Stimulated activated CD4-positive, alpha-beta T cell treated with anti-CD3 and anti-CD28 coated beads, Interleukin-4, amount 100 ng/mL, for 24 hours (primary cell): ENCODE measurements at regions not wholly inside any gene's neighbourhood (a gene's known extent, or its start where the extent isn't known, plus 50 kb on each side); places are given as distances from the start of the nearest gene placed in this dataset.

Experiments
- DNase-seq: peaks from one replicate; pipeline ENCODE4 v3.0.0-alpha.2; 2020

DNA sequence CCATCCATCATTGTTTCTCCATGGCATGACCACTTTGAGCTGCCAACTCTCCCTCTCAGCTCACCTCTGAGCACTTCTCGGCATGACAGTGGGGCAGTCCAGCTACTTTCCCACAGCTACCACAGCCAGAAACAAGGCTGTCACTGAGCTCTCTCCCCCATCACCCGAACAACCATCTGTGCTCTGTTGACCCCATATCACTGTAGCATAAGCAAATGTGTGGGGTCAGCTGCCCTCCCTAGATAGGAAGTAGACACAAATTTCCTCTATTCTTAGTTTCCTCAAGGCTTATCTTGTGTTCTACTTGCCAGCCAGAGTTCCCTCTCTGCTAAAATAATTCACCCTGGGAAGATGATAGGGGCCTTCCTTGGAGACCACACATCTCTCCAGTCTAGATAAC, 82.6 kb upstream of the FUT8 start:
- DNase-seq, result no peak

DNA sequence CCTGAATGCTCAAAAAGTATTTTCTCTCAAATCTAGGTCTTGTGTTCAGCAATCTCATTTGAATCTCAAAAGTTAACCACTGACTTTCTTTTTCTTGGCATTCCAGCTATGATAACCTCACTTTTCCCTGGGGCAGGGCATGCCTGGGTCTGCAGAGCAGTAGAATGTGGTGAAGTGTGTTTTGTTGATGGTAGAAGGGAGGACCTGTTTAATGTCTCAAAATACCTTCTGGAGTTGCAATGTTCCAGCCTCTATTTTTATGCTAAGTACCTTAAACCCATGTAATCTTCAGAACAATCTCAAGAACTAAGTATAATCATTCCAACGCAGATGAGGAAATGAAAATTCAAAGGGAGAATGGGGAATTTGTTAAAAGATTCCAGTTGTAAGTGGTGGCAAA, 82.1 kb upstream of the FUT8 start:
- no peak for DNase-seq

GRCh38 chr14:65331652-65332051, 80.9 kb upstream of the FUT8 start:
- DNase-seq, result no peak

GRCh38 chr14:65332141-65332871, 80.2 kb upstream of the FUT8 start:
- DNase-seq, result no peak

DNA sequence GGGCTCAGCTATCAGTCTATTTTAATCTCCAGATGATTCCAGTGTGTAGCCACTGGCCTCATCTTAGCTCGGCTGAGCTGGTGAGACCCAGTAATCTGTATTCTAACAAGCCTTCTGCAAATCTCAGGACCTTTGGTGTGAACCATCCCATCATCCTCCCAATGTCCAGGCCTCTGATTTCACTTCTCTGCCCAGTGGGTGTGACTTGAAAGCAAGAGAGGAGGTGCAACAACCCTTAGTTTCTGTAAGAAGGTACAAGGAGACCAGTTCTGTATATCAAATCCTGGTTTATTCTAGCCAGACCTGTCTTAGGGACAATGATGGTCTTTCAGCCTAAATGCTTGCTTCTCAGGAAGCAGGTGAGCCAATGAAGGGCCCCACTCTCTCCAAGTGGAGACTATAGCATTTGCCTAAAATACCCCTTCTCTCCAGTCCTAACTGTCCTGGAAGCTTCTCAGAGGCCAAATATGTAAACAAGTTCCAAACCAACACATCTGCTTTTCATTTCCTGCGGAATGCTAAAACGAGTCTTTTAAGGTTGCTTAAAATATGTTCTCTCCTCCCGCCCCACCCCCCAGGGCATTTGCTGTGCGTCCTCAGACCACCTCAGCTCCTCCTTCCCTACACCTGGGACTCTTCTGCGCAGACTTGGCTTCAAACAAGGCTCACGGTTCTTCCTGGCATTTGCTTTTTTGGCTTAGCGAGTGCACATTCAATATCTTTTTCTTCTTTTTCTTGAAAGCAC, 78.4 kb upstream of the FUT8 start:
- DNase-seq, result no peak

GRCh38 chr14:65334765-65335410, 77.6 kb upstream of the FUT8 start:
- no peak for DNase-seq

- no peak for DNase-seq
These were observed 77.1 kb upstream of the FUT8 start for GRCh38 chr14:65335411-65335947.

DNA sequence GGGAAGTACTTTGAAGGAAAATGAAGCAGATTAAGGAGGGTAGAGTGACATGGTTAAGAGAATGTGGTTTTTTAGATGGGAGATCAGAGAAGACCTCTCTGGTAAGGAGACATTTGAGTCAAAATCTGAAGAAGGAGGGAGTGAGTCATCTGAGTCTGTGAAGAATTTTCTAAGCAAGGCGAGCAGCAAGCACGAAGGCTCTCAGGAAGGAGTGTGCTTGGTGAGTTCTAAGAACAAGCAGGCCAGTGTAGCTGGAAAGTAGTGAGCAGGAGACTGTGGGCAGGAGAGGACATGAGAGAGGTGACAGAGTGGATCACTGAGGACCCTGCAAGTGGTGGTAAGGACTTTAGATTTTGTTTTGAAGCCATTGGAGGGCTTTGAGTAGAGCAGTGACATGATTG, 76.3 kb upstream of the FUT8 start:
- peak; percentile 59 for DNase-seq

GRCh38 chr14:65339866-65340265, 72.7 kb upstream of the FUT8 start:
- DNase-seq, result no peak

DNA sequence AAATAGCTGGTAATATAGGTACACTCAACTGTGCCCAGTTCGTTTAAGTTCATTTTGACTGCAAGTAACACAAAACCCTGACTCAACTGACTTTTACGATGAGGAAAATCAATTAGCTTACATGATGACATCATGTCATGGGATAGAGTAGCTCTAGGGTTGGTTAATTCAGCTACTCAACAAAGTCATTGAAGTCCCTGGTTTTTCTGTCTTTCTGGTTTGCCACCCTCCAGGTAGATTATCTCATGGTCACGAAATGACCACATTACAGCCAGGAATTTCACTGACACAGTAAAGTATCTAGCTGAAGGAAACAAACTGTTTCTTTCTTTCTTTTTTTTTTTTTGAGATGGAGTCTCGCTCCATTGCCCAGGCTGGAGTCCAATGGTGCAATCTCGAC, 68.5 kb upstream of the FUT8 start:
- no peak for DNase-seq

- DNase-seq, result no peak
These were observed 67.3 kb upstream of the FUT8 start for GRCh38 chr14:65345266-65345665.

DNA sequence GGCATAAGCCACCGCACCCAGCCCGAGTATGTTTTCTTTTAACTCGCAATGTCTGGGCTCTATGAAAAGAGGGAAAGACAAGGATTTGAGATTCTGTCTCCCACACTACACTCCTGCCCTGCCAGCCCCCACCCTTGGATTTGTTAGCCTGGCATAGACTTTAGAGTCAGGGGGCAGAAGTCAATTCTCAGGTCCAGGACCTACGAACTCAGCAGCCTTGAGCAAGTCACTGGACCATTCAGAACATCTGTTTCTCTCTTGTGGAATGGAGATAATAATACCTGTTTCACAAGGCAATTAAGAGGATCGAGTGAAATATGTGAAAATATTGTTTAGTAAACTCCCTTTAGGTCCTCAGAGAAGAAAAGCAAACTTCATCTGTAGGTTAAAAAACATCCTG, 66.1 kb upstream of the FUT8 start:
- no peak for DNase-seq

- DNase-seq, result no peak
These were observed 65.6 kb upstream of the FUT8 start for GRCh38 chr14:65346895-65347294.

GRCh38 chr14:65348137-65348536, 64.4 kb upstream of the FUT8 start:
- no peak for DNase-seq

DNA sequence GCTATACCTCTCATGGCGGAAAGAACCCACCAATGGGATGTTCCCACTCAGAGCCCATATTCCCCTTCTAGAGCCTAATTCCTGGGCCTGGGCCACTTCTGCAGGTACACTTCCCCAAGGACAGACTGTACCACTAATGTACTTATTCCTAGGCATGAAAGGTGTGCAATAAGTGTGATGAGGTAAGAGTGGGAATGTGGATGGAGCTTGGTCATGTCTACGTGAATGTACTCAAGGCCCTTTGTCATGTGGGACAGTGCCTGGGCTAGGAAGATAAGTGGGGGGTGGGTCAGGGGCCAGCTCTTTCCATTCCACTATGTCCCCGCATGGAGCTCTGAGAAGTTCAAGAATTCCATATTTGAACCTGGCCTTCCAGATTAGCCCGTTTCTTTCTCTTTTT, 63.4 kb upstream of the FUT8 start:
- no peak for DNase-seq

GRCh38 chr14:65351493-65352194, 60.9 kb upstream of the FUT8 start:
- DNase-seq, result no peak

DNA sequence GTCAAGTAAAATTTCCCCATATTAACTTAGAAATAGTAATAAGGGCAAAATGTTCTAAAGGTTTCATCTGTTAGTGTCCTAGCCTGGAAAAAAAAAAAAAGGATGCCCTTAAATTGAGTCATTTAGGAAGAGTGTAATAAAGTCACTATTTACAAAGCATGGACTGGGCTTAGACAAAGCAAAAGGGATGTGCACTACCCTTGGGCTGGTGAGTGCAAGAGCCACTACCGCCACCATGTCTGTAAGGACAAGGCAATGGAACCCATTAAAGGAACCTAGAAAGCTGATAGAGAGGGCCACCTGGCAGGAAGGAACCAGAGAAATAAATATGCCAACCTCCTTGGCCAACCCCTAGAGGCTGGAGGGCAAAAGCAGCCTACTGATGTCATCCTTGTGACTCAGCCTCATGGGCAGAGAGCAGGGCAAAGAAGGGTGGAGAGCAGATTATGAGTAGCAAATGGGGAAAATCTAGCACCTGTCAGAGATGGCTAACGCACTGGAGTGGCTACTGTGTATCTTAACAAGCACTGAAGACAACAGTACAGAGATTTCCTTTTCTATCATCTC, 59.5 kb upstream of the FUT8 start:
- no peak for DNase-seq

GRCh38 chr14:65354131-65354530, 58.4 kb upstream of the FUT8 start:
- no peak for DNase-seq

DNA sequence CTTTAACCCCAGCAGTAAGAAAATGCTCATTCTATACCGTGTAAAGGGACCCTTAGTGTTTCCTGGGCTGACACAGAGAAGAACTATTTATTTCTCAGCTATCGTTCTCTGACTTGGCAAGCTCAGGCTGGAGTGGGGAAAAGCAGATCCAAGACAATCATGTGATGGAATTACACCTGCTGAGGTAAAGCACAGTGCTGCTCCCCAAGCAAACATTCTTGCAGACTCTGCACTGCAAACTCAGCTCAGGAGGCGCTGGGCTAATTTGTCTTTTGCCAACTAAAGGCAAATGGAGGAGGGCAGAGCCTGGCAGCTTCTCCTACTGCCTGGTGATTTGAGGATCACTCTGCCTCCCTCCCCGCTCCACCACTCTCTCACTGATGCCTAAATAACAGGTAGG, 57.8 kb upstream of the FUT8 start:
- no peak for DNase-seq

- DNase-seq, result peak; percentile 35
These were observed 56.1 kb upstream of the FUT8 start for GRCh38 chr14:65356327-65356836.

DNA sequence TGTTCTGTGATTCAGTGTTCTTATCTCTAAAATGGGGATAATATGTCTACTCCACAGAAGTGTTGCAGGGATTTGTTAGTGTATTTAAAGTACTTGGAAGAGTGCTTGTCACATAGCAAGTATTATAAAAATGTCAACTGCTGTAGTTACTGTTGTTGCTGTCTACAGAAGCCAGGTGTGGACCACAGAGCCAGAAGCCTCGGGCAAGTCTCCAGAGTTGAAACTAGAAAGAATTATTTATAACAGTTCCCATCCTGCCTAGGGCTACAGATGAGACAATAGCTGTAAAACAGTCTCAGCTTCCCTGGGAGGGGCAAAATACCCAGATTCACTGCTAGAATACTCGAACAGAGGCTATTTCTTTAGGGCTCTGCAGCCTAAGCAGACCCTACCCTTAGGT, 55.4 kb upstream of the FUT8 start:
- no peak for DNase-seq

GRCh38 chr14:65357689-65358088, 54.8 kb upstream of the FUT8 start:
- no peak for DNase-seq

DNA sequence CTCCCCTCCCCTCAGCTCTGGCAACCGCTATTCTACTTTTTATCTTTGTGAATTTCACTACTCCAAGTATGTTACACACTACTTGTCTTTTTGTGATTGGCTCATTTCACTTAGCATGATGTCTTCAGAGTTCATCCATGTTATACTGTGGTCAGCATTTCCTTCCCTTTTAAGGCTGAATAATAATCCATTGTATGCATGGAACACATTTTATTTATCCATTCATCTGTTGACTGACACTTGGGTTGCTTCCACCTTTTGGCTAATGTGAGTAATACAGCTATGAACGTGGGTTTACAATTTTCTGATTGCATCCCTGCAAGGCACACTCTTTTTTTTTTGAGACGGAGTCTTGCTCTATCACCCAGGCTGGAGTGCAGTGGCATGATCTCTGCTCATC, 53.0 kb upstream of the FUT8 start:
- no peak for DNase-seq
